Fibroblast of lung (primary cell): ENCODE measurements at regions not wholly inside any gene's neighbourhood (a gene's known extent, or its start where the extent isn't known, plus 50 kb on each side); places are given as distances from the start of the nearest gene placed in this dataset.

ENCODE experiments used
- DNase-seq, 2 donors: peaks; one replicate each; pipeline versions ENCODE4 v3.0.0 to v3.0.0-alpha.2; 2010; ENCODE audit warnings: low read depth in 2 of 2
- H2AFZ ChIP-seq: 2 replicates; pipeline ENCODE4 v1.5.1; 2012; ENCODE audit warnings: low read length, control low read depth, inconsistent platforms
- H3K27ac ChIP-seq: 2 replicates; pipeline ENCODE4 v1.5.1; 2011; ENCODE audit warnings: low read length, control low read depth; ENCODE audit not compliant: insufficient read depth
- H3K27me3 ChIP-seq: 2 replicates; pipeline ENCODE4 v1.5.1; 2011; ENCODE audit warnings: mild to moderate bottlenecking, low read length; ENCODE audit not compliant: control insufficient read depth, insufficient read depth
- H3K36me3 ChIP-seq: 2 replicates; pipeline ENCODE4 v1.5.1; 2011; ENCODE audit warnings: low read length; ENCODE audit not compliant: control insufficient read depth, insufficient read depth
- H3K4me1 ChIP-seq: 2 replicates; pipeline ENCODE4 v1.5.1; 2011; ENCODE audit warnings: low read length; ENCODE audit not compliant: control insufficient read depth, insufficient read depth; ENCODE audit errors: extremely low read depth
- H3K4me2 ChIP-seq: 2 replicates; pipeline ENCODE4 v1.5.1; 2011; ENCODE audit warnings: low read length, control low read depth; ENCODE audit not compliant: insufficient read depth; ENCODE audit errors: extremely low read depth
- H3K4me3 ChIP-seq, 4 experiments: fragments of 200-600 bp in 1 of 4; sonication (generic) in 1 of 4; replicated peaks in 1 of 4; 2 replicates each; pipeline ENCODE4 v1.5.1; 2011 to 2016; ENCODE audit warnings: low read length in 4 of 4, low read depth in 3 of 4, mild to moderate bottlenecking in 3 of 4, control low read depth in 2 of 4, inconsistent platforms in 1 of 4, mixed read lengths in 1 of 4; ENCODE audit not compliant: insufficient read depth in 1 of 4; ENCODE audit errors: control extremely low read depth in 1 of 4
- H3K79me2 ChIP-seq: 2 replicates; pipeline ENCODE4 v1.5.1; 2012; ENCODE audit warnings: mild to moderate bottlenecking, low read length, inconsistent platforms; ENCODE audit not compliant: control insufficient read depth, insufficient read depth
- H3K9ac ChIP-seq: 2 replicates; pipeline ENCODE4 v1.5.1; 2011; ENCODE audit warnings: mild to moderate bottlenecking, low read length, control low read depth; ENCODE audit not compliant: insufficient read depth
- H3K9me3 ChIP-seq: 2 replicates; pipeline ENCODE4 v1.5.1; 2012; ENCODE audit warnings: low read depth, low read length; ENCODE audit not compliant: control insufficient read depth, insufficient read depth
- H4K20me1 ChIP-seq: 2 replicates; pipeline ENCODE4 v1.5.1; 2011; ENCODE audit warnings: low read length; ENCODE audit not compliant: control insufficient read depth, insufficient read depth; ENCODE audit errors: extremely low read depth
- EZH2 ChIP-seq: IDR thresholded peaks from 2 replicates; pipeline ENCODE4 v1.5.1; 2012; ENCODE audit warnings: low read length, control low read depth, mild to moderate bottlenecking; ENCODE audit errors: missing control alignments
- TF ChIP-seq, protein P1 (sequence below), 2 donors: IDR thresholded peaks in 1 of 2; conservative IDR thresholded peaks in 1 of 2; 1 replicate in 1 of 2; 2 replicates in 1 of 2; pipeline ENCODE4 v1.5.1; 2011 to 2012; ENCODE audit warnings: low read length in 2 of 2, control low read depth in 1 of 2, inconsistent platforms in 1 of 2, low read depth in 1 of 2, mild to moderate bottlenecking in 1 of 2

DNA sequence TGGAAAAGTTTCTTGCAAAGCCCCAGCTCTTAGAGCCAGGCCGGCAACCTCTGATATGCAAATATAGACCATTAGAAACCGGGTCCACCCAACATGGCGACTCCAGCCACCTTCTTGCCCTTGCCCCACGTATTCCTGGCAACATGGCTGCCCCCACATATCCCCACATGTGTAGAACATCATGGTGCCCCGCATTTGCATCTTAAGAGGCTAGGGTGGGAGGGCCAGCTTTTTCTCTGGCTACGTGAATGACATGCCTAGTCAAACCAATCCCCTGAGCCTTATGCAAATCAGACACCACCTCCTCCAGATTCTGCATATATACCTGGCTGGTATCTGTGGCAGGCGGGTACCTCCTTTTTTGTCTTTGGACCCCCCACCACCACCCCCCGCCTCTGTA, 106.1 kb upstream of the PTPRT start:
- H3K27me3 ChIP-seq, result no peaks in the 10 kb centered on the region
- DNase-seq, result no peak
- no peak overlapping the region for H3K9ac ChIP-seq
- no peak overlapping the region for H3K4me2 ChIP-seq
- no peak overlapping the region for H2AFZ ChIP-seq
- no peak overlapping the region for H3K4me3 ChIP-seq
- H3K4me1 ChIP-seq, result no peaks in the 10 kb centered on the region
- no peaks in the 10 kb centered on the region for H4K20me1 ChIP-seq
- no peaks in the 10 kb centered on the region for H3K36me3 ChIP-seq
- TF ChIP-seq, protein P1, sequence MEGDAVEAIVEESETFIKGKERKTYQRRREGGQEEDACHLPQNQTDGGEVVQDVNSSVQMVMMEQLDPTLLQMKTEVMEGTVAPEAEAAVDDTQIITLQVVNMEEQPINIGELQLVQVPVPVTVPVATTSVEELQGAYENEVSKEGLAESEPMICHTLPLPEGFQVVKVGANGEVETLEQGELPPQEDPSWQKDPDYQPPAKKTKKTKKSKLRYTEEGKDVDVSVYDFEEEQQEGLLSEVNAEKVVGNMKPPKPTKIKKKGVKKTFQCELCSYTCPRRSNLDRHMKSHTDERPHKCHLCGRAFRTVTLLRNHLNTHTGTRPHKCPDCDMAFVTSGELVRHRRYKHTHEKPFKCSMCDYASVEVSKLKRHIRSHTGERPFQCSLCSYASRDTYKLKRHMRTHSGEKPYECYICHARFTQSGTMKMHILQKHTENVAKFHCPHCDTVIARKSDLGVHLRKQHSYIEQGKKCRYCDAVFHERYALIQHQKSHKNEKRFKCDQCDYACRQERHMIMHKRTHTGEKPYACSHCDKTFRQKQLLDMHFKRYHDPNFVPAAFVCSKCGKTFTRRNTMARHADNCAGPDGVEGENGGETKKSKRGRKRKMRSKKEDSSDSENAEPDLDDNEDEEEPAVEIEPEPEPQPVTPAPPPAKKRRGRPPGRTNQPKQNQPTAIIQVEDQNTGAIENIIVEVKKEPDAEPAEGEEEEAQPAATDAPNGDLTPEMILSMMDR (conservative IDR thresholded peaks at IDR 0.05 in 1 of 2, IDR thresholded peaks at IDR 0.05 in 1 of 2; ENCODE audit: low read depth in 1 of 2, low read length in 2 of 2), result no peak
- no peak for TF ChIP-seq EZH2
- no peaks in the 10 kb centered on the region for H3K9me3 ChIP-seq
- no peak overlapping the region for H3K27ac ChIP-seq
- no peaks in the 10 kb centered on the region for H3K79me2 ChIP-seq

DNA sequence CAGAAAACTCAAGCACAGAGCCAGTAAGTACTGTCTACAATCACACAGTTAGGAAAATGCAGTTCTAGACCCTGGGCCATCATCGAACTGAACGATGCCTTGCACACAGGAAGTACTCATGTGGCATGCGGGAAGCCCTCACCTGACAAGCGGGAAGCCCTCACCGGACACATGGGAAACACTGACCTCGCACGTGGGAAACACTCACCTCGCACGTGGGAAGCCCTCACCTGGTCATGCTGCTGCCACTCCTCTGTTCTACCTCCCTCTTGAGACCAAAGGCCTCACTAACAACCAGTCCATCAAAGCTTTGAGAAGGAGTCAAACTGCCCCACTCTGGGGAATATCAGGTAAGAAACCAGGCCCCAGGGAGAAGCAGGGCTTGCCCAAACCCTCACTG, 105.6 kb upstream of the PTPRT start:
- no peak overlapping the region for H3K9ac ChIP-seq
- no peak overlapping the region for H3K4me2 ChIP-seq
- H3K27me3 ChIP-seq, result no peaks in the 10 kb centered on the region
- no peak overlapping the region for H2AFZ ChIP-seq
- TF ChIP-seq, protein P1 (conservative IDR thresholded peaks at IDR 0.05 in 1 of 2, IDR thresholded peaks at IDR 0.05 in 1 of 2; ENCODE audit: low read depth in 1 of 2, low read length in 2 of 2), result no peak
- TF ChIP-seq EZH2, result no peak
- no peaks in the 10 kb centered on the region for H3K36me3 ChIP-seq
- no peaks in the 10 kb centered on the region for H3K79me2 ChIP-seq
- no peaks in the 10 kb centered on the region for H3K9me3 ChIP-seq
- no peak for DNase-seq
- no peak overlapping the region for H3K27ac ChIP-seq
- H3K4me1 ChIP-seq, result no peaks in the 10 kb centered on the region
- H4K20me1 ChIP-seq, result no peaks in the 10 kb centered on the region
- H3K4me3 ChIP-seq, result no peak overlapping the region

DNA sequence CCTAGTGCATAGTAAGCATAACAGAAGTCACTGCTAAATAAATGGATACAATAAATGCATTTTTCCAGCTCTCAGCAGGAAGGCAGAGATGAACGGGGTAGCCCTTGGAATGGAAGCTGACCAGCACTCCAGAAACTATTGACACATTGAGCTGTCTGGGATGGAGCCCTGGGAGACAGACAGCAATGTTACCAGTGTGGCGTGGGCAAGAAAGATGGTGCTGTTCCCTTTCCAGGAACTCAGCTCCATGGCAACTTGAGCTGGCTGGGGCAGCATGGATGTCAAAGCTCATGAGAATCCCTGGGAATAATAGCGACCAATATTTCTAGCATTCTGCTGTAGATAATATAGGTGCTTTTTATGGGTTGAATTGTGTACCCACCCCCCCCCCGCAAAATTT, 104.3 kb upstream of the PTPRT start:
- no peak overlapping the region for H3K9ac ChIP-seq
- no peaks in the 10 kb centered on the region for H3K27me3 ChIP-seq
- no peaks in the 10 kb centered on the region for H3K79me2 ChIP-seq
- H4K20me1 ChIP-seq, result no peaks in the 10 kb centered on the region
- H3K4me3 ChIP-seq, result no peak overlapping the region
- H3K27ac ChIP-seq, result no peak overlapping the region
- H3K36me3 ChIP-seq, result no peaks in the 10 kb centered on the region
- H3K4me1 ChIP-seq, result no peaks in the 10 kb centered on the region
- no peak overlapping the region for H2AFZ ChIP-seq
- H3K4me2 ChIP-seq, result no peak overlapping the region
- TF ChIP-seq EZH2, result no peak
- TF ChIP-seq, protein P1 (conservative IDR thresholded peaks at IDR 0.05 in 1 of 2, IDR thresholded peaks at IDR 0.05 in 1 of 2; ENCODE audit: low read depth in 1 of 2, low read length in 2 of 2), result no peak
- DNase-seq, result no peak
- no peaks in the 10 kb centered on the region for H3K9me3 ChIP-seq
